SK-N-SH (cell line): ENCODE measurements at regions not wholly inside any gene's neighbourhood (a gene's known extent, or its start where the extent isn't known, plus 50 kb on each side); places are given as distances from the start of the nearest gene placed in this dataset.

Source experiments
- CTCF ChIA-PET: fragments of 300-600, 350-600 bp; formaldehyde crosslinking; extraction: SDS; loops from one replicate; lab custom pipeline; 2021; lab: Yijun Ruan, JAX
- POLR2A ChIA-PET: fragments of 350-600 bp; sonication (Branson Sonifier 250); formaldehyde crosslinking; extraction: SDS; loops from one replicate; lab custom pipeline; 2020; ENCODE audit warnings: antibody characterized with exemption, inconsistent platforms; lab: Yijun Ruan, JAX
- DNase-seq: peaks from one replicate; pipeline ENCODE4 v3.0.0; 2012
- H2AFZ ChIP-seq: fragments of 200-600 bp; sonication (generic); 2 replicates; pipeline ENCODE4 v1.8.1; 2016; ENCODE audit warnings: antibody characterized with exemption, mild to moderate bottlenecking, low read depth
- H3F3A ChIP-seq: fragments of 200-600 bp; sonication (generic); replicated peaks from 2 replicates; pipeline ENCODE3; 2016; ENCODE audit warnings: antibody characterized with exemption, mild to moderate bottlenecking; ENCODE audit not compliant: insufficient read depth
- H3K27ac ChIP-seq, 2 experiments: fragments of 200-500 bp in 1 of 2; fragments of 200-600 bp in 1 of 2; sonication (Bioruptor generic) in 1 of 2; sonication (generic), shearing (Covaris generic) in 1 of 2; 2 replicates each; pipeline versions ENCODE4 v1.5.1 to v1.6.1; 2014 to 2016; ENCODE audit warnings: low read depth in 2 of 2, inconsistent platforms in 1 of 2, low read length in 1 of 2, mild to moderate bottlenecking in 1 of 2, mixed read lengths in 1 of 2
- H3K27me3 ChIP-seq: fragments of 200-600 bp; sonication (generic), shearing (Covaris generic); 2 replicates; pipeline ENCODE4 v1.6.1; 2016; ENCODE audit warnings: mixed run types; ENCODE audit not compliant: insufficient read depth
- H3K36me3 ChIP-seq, 2 experiments: fragments of 200-500 bp in 1 of 2; fragments of 200-600 bp in 1 of 2; sonication (Bioruptor generic) in 1 of 2; sonication (generic) in 1 of 2; replicated peaks in 1 of 2; 2 replicates each; pipeline versions ENCODE3 to v1.5.1; 2014 to 2016; ENCODE audit warnings: low read length in 1 of 2, mild to moderate bottlenecking in 1 of 2; ENCODE audit not compliant: insufficient read depth in 2 of 2, control insufficient read depth in 1 of 2
- H3K4me1 ChIP-seq, 2 experiments: fragments of 200-500 bp in 1 of 2; fragments of 200-600 bp in 1 of 2; sonication (Bioruptor generic) in 1 of 2; sonication (generic), shearing (Covaris generic) in 1 of 2; 2 replicates each; pipeline versions ENCODE4 v1.5.1 to v1.6.1; 2014 to 2016; ENCODE audit warnings: low read depth in 1 of 2, low read length in 1 of 2, mixed run types in 1 of 2; ENCODE audit not compliant: insufficient read depth in 2 of 2, control insufficient read depth in 1 of 2
- H3K4me2 ChIP-seq: fragments of 200-600 bp; sonication (generic), shearing (Covaris generic); 2 replicates; pipeline ENCODE4 v1.6.1; 2017; ENCODE audit warnings: mixed run types
- H3K4me3 ChIP-seq, 2 experiments: fragments of 200-500 bp in 1 of 2; fragments of 200-600 bp in 1 of 2; sonication (Bioruptor generic) in 1 of 2; sonication (generic), shearing (Covaris generic) in 1 of 2; 2 replicates each; pipeline versions ENCODE4 v1.5.1 to v1.8.1; 2014 to 2016; ENCODE audit warnings: low read depth in 2 of 2, inconsistent platforms in 1 of 2, low read length in 1 of 2, mild to moderate bottlenecking in 1 of 2, mixed read lengths in 1 of 2, moderate library complexity in 1 of 2
- H3K79me2 ChIP-seq: fragments of 200-600 bp; sonication (generic); 2 replicates; pipeline ENCODE4 v1.8.1; 2017; ENCODE audit warnings: mild to moderate bottlenecking; ENCODE audit not compliant: insufficient read depth
- H3K9ac ChIP-seq: fragments of 200-600 bp; sonication (generic); 2 replicates; pipeline ENCODE4 v1.6.1; 2017; ENCODE audit warnings: mixed run types
- H3K9me2 ChIP-seq: fragments of 200-600 bp; sonication (generic); 2 replicates; pipeline ENCODE4 v1.6.1; 2017; ENCODE audit warnings: mixed run types
- H3K9me3 ChIP-seq: fragments of 200-600 bp; sonication (generic); 2 replicates; pipeline ENCODE4 v1.6.1; 2017; ENCODE audit warnings: mixed run types, mild to moderate bottlenecking, moderate library complexity
- H4K20me1 ChIP-seq: fragments of 200-600 bp; sonication (generic); 2 replicates; pipeline ENCODE4 v1.6.1; 2017; ENCODE audit warnings: mild to moderate bottlenecking, mixed run types; ENCODE audit not compliant: insufficient read depth
- CHD2 ChIP-seq: fragments of 150-350 bp; IDR thresholded peaks from 2 replicates; pipeline ENCODE4 v1.6.1; 2018; ENCODE audit warnings: low read length; ENCODE audit not compliant: partially characterized antibody
- CTCF ChIP-seq: fragments of 200-600 bp; sonication (generic); IDR thresholded peaks from 2 replicates; pipeline ENCODE4 v1.6.1; 2017; ENCODE audit warnings: antibody characterized with exemption, mild to moderate bottlenecking, moderate library complexity
- ELF1 ChIP-seq: IDR thresholded peaks from 2 replicates; pipeline ENCODE4 v1.4.0; 2012
- EP300 ChIP-seq, 2 experiments: IDR thresholded peaks; 2 replicates each; pipeline versions ENCODE4 v1.4.0 to v1.6.1; 2012; ENCODE audit warnings: borderline replicate concordance in 1 of 2, low read depth in 1 of 2, low read length in 1 of 2
- FOSL2 ChIP-seq: IDR thresholded peaks from 2 replicates; pipeline ENCODE4 v1.4.0; 2012; ENCODE audit warnings: low read depth, mild to moderate bottlenecking, moderate library complexity, borderline replicate concordance
- FOXM1 ChIP-seq: IDR thresholded peaks from 2 replicates; pipeline ENCODE4 v1.4.0; 2012; ENCODE audit warnings: low read depth, mild to moderate bottlenecking
- MEF2A ChIP-seq: IDR thresholded peaks from 2 replicates; pipeline ENCODE4 v1.4.0; 2012; ENCODE audit warnings: low read depth, borderline replicate concordance
- MXI1 ChIP-seq: IDR thresholded peaks from 2 replicates; pipeline ENCODE4 v1.6.1; 2012; ENCODE audit warnings: mild to moderate bottlenecking, low read depth, low read length, improper control_type of control experiment
- REST ChIP-seq: IDR thresholded peaks from 2 replicates; pipeline ENCODE4 v1.6.1; 2012; ENCODE audit warnings: mild to moderate bottlenecking, low read depth, low read length, moderate library complexity
- RFX5 ChIP-seq: IDR thresholded peaks from 2 replicates; pipeline ENCODE4 v1.6.1; 2012; ENCODE audit warnings: mild to moderate bottlenecking, improper control_type of control experiment, low read length
- RXRA ChIP-seq: IDR thresholded peaks from 2 replicates; pipeline ENCODE4 v1.4.0; 2012; ENCODE audit warnings: low read depth, mild to moderate bottlenecking, borderline replicate concordance
- SMC3 ChIP-seq: IDR thresholded peaks from 2 replicates; pipeline ENCODE4 v1.6.1; 2012; ENCODE audit warnings: low read depth, low read length, improper control_type of control experiment
- WGBS: methylation state at CpG from one replicate; pipeline ENCODE4 v1.1.6; 2017; ENCODE audit warnings: low lambda C conversion rate; 5-methylcytosine and 5-hydroxymethylcytosine counted together
- TF ChIP-seq, protein P1 (sequence below): IDR thresholded peaks from 2 replicates; pipeline ENCODE4 v1.4.0; 2012; ENCODE audit warnings: low read depth, borderline replicate concordance

GRCh38 chr18:27787547-27787946 is 389.4 kb downstream of the CDH2 start:
- WGBS = 89% methylated on average over 1 of the region's 1 CpG
- CTCF ChIA-PET = interaction anchor here (1.2 to 1.6 kb wide), 2 partner anchors 12 to 47 kb away, joined by 3 read pairs; no protein-coding TSS in a partner anchor
- H2AFZ ChIP-seq = no peak overlapping the region

More at GRCh38 chr18:27787547-27787946, 389.4 kb downstream of the CDH2 start:
- H3K4me3 ChIP-seq = no peak overlapping the region
- no peaks in the 10 kb centered on the region for H3K9me2 ChIP-seq
- H3F3A ChIP-seq = no peaks in the 10 kb centered on the region
- H3K27me3 ChIP-seq = no peaks in the 10 kb centered on the region
- H3K4me2 ChIP-seq = no peak overlapping the region
- no peak for TF ChIP-seq CHD2
- no peak for TF ChIP-seq SMC3
- no peak for TF ChIP-seq FOSL2
- TF ChIP-seq REST = no peak
- TF ChIP-seq, protein P1, sequence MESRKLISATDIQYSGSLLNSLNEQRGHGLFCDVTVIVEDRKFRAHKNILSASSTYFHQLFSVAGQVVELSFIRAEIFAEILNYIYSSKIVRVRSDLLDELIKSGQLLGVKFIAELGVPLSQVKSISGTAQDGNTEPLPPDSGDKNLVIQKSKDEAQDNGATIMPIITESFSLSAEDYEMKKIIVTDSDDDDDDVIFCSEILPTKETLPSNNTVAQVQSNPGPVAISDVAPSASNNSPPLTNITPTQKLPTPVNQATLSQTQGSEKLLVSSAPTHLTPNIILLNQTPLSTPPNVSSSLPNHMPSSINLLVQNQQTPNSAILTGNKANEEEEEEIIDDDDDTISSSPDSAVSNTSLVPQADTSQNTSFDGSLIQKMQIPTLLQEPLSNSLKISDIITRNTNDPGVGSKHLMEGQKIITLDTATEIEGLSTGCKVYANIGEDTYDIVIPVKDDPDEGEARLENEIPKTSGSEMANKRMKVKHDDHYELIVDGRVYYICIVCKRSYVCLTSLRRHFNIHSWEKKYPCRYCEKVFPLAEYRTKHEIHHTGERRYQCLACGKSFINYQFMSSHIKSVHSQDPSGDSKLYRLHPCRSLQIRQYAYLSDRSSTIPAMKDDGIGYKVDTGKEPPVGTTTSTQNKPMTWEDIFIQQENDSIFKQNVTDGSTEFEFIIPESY = no peak
- TF ChIP-seq MEF2A = no peak
- TF ChIP-seq CTCF = no peak
- TF ChIP-seq RXRA = no peak
- no peak for TF ChIP-seq FOXM1
- TF ChIP-seq ELF1 = no peak
- no peak for TF ChIP-seq RFX5
- no peak for TF ChIP-seq EP300 (IDR thresholded peaks at IDR 0.05; ENCODE audit: borderline replicate concordance in 1 of 2, low read depth in 1 of 2, low read length in 1 of 2)
- TF ChIP-seq MXI1 = no peak
- TF ChIP-seq, all 33 proteins: peak for 0
- H3K9ac ChIP-seq = no peak overlapping the region
- POLR2A ChIA-PET = no interaction called here
- H3K4me1 ChIP-seq = no peaks in the 10 kb centered on the region; a peak in 1 of 4 replicates
- no peaks in the 10 kb centered on the region for H3K9me3 ChIP-seq
- no peaks in the 10 kb centered on the region for H4K20me1 ChIP-seq
- DNase-seq = no peak
- no peaks in the 10 kb centered on the region for H3K36me3 ChIP-seq
- H3K27ac ChIP-seq = no peak overlapping the region
- no peaks in the 10 kb centered on the region for H3K79me2 ChIP-seq
